NB4 (cell line): ENCODE measurements at regions not wholly inside any gene's neighbourhood (a gene's known extent, or its start where the extent isn't known, plus 50 kb on each side); places are given as distances from the start of the nearest gene placed in this dataset.

Source experiments
- POLR2A ChIP-seq: IDR thresholded peaks from 2 replicates; pipeline ENCODE4 v1.6.1; 2011; ENCODE audit warnings: mild to moderate bottlenecking; ENCODE audit not compliant: insufficient read length; ENCODE audit errors: extremely low read depth
- TF ChIP-seq, protein P1 (sequence below): IDR thresholded peaks from one replicate; pipeline ENCODE4 v1.5.1; 2012; ENCODE audit warnings: low read depth, low read length

GRCh38 chrX:76918033-76918432, 490.5 kb downstream of the MAGEE1 start:
- TF ChIP-seq, protein P1, sequence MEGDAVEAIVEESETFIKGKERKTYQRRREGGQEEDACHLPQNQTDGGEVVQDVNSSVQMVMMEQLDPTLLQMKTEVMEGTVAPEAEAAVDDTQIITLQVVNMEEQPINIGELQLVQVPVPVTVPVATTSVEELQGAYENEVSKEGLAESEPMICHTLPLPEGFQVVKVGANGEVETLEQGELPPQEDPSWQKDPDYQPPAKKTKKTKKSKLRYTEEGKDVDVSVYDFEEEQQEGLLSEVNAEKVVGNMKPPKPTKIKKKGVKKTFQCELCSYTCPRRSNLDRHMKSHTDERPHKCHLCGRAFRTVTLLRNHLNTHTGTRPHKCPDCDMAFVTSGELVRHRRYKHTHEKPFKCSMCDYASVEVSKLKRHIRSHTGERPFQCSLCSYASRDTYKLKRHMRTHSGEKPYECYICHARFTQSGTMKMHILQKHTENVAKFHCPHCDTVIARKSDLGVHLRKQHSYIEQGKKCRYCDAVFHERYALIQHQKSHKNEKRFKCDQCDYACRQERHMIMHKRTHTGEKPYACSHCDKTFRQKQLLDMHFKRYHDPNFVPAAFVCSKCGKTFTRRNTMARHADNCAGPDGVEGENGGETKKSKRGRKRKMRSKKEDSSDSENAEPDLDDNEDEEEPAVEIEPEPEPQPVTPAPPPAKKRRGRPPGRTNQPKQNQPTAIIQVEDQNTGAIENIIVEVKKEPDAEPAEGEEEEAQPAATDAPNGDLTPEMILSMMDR: no peak
- TF ChIP-seq POLR2A: no peak
